GM12878 (cell line): ENCODE measurements at regions not wholly inside any gene's neighbourhood (a gene's known extent, or its start where the extent isn't known, plus 50 kb on each side); places are given as distances from the start of the nearest gene placed in this dataset.

Experiments used
- ATF7 ChIP-seq: fragments of 450-650 bp; IDR thresholded peaks from 2 replicates; pipeline ENCODE4 v1.6.1; 2016; ENCODE audit warnings: low read depth, mild to moderate bottlenecking
- BACH1 ChIP-seq: fragments of 450-650 bp; IDR thresholded peaks from 2 replicates; pipeline ENCODE4 v1.6.1; 2017; ENCODE audit warnings: mild to moderate bottlenecking, borderline replicate concordance
- CREM ChIP-seq: IDR thresholded peaks from 2 replicates; pipeline ENCODE4 v1.6.1; 2014; ENCODE audit warnings: antibody characterized with exemption, low read depth
- EP300 ChIP-seq, 2 experiments: fragments of 150-350 bp in 1 of 2; IDR thresholded peaks; 2 replicates each; pipeline ENCODE4 v1.6.1; 2011 to 2012; ENCODE audit warnings: low read depth in 2 of 2, low read length in 2 of 2, borderline replicate concordance in 1 of 2, improper control_type of control experiment in 1 of 2, inconsistent platforms in 1 of 2; ENCODE audit not compliant: control insufficient read depth in 1 of 2
- FOS ChIP-seq: IDR thresholded peaks from 3 replicates; pipeline ENCODE4 v1.6.1; 2011; ENCODE audit warnings: borderline replicate concordance; ENCODE audit not compliant: insufficient read length; ENCODE audit errors: extremely low read depth
- HDGF ChIP-seq: fragments of 450-650 bp; IDR thresholded peaks from 2 replicates; pipeline ENCODE4 v1.6.1; 2016; ENCODE audit warnings: antibody characterized with exemption
- HSF1 ChIP-seq: fragments of 150-350 bp; IDR thresholded peaks from 2 replicates; pipeline ENCODE4 v1.6.1; 2014; ENCODE audit warnings: mild to moderate bottlenecking, low read depth, low read length
- IRF4 ChIP-seq: IDR thresholded peaks from 2 replicates; pipeline ENCODE4 v1.6.1; 2011; ENCODE audit warnings: low read depth, low read length
- JUNB ChIP-seq: IDR thresholded peaks from 2 replicates; pipeline ENCODE4 v1.6.1; 2016; ENCODE audit warnings: antibody characterized with exemption, mild to moderate bottlenecking
- KAT2A ChIP-seq: conservative IDR thresholded peaks from 2 replicates; pipeline ENCODE4 v1.6.1; 2011; ENCODE audit warnings: low read depth, low read length; ENCODE audit not compliant: control insufficient read depth
- MEF2A ChIP-seq: IDR thresholded peaks from 2 replicates; pipeline ENCODE4 v1.6.1; 2011; ENCODE audit warnings: low read depth, mild to moderate bottlenecking, low read length, moderate library complexity; ENCODE audit not compliant: insufficient read depth
- MYB ChIP-seq: fragments of 150-350 bp; IDR thresholded peaks from 2 replicates; pipeline ENCODE4 v1.6.1; 2014; ENCODE audit warnings: mild to moderate bottlenecking, low read depth, low read length, borderline replicate concordance
- NBN ChIP-seq: fragments of 450-650 bp; IDR thresholded peaks from 2 replicates; pipeline ENCODE4 v1.6.1; 2016
- NFXL1 ChIP-seq: fragments of 450-650 bp; IDR thresholded peaks from 2 replicates; pipeline ENCODE4 v1.6.1; 2017; ENCODE audit warnings: antibody characterized with exemption, mild to moderate bottlenecking, borderline replicate concordance
- RB1 ChIP-seq: fragments of 450-650 bp; formaldehyde crosslinking; IDR thresholded peaks from 2 replicates; pipeline ENCODE4 v1.6.1; 2017; ENCODE audit warnings: mild to moderate bottlenecking, borderline replicate concordance
- SMAD5 ChIP-seq: IDR thresholded peaks from 2 replicates; pipeline ENCODE4 v1.6.1; 2016; ENCODE audit warnings: antibody characterized with exemption, low read depth
- SRF ChIP-seq, 2 experiments: IDR thresholded peaks; 2 replicates each; pipeline ENCODE4 v1.6.1; 2011; ENCODE audit warnings: low read depth in 2 of 2, low read length in 2 of 2, mild to moderate bottlenecking in 1 of 2, moderate library complexity in 1 of 2
- STAT1 ChIP-seq: fragments of 450-650 bp; conservative IDR thresholded peaks from 2 replicates; pipeline ENCODE4 v1.6.1; 2014; ENCODE audit warnings: antibody characterized with exemption, mild to moderate bottlenecking
- SUPT20H ChIP-seq: IDR thresholded peaks from 2 replicates; pipeline ENCODE4 v1.6.1; 2011; ENCODE audit warnings: low read depth, mild to moderate bottlenecking, low read length, moderate library complexity, borderline replicate concordance; ENCODE audit not compliant: control insufficient read depth
- USF1 ChIP-seq: IDR thresholded peaks from 2 replicates; pipeline ENCODE4 v1.6.1; 2011; ENCODE audit warnings: borderline replicate concordance, low read depth, mild to moderate bottlenecking, moderate library complexity, mixed read lengths, low read length; ENCODE audit not compliant: insufficient read depth; ENCODE audit errors: extremely low read length
- WRNIP1 ChIP-seq: IDR thresholded peaks from 2 replicates; pipeline ENCODE4 v1.6.1; 2011; ENCODE audit warnings: low read depth, low read length, improper control_type of control experiment, borderline replicate concordance
- ZBED1 ChIP-seq: IDR thresholded peaks from 2 replicates; pipeline ENCODE4 v1.6.1; 2016; ENCODE audit warnings: borderline replicate concordance
- ZBTB11 ChIP-seq: fragments of 450-650 bp; formaldehyde crosslinking; IDR thresholded peaks from 2 replicates; pipeline ENCODE4 v1.5.0; 2022; ENCODE audit warnings: mild to moderate bottlenecking, missing genetic modification characterization
- ZBTB33 ChIP-seq: fragments of 450-650 bp; IDR thresholded peaks from 2 replicates; pipeline ENCODE4 v1.6.1; 2017; ENCODE audit warnings: mild to moderate bottlenecking
- ZNF24 ChIP-seq: fragments of 450-650 bp; IDR thresholded peaks from 2 replicates; pipeline ENCODE4 v1.6.1; 2017; ENCODE audit warnings: antibody characterized with exemption, mild to moderate bottlenecking

DNA sequence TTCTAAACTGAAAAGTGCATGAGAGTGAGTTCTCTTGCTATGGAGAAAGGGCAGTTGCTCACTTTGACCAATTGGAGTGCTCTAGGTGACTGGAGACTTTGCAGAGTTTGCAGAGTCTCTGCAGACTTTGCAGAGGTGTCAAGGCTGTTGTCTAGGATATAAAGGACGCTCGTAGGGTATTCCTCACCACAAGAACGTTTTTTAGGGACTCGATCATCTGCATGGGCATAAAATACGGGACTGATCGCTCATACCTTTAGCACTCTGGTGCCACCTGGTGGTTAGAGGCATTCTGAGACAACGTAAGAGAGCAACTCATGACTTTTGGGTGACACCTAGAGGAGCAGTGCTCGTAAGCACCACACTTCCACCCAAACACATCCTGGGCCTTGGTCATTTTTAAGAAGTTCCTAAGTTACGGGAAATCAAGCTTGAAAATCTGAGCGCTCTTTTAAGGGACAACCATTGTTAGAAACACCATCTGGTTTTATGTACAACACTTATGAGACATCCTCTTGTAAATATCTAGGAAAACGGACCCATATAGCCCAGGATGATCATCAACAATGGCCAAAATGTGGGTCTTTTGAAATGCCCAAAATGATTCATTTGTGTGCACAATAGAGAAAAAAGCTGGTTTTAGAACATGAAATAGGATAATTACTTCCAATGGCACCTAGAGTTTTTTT lies 51.6 kb upstream of the XCR1 start (continued):
- TF ChIP-seq MYB (no peak), RB1 (peak; percentile 87; the same call in 1 of the 2 replicates), ZBTB33 (no peak), CREM (peak; percentile 17; the same call in 1 of the 2 replicates), SRF (IDR thresholded peaks at IDR 0.05; ENCODE audit: low read depth in 2 of 2, low read length in 2 of 2) (no peak), ATF7 (no peak), FOS (no peak), ZNF24 (no peak), SUPT20H (no peak), MEF2A (no peak), HDGF (no peak), ZBED1 (no peak), STAT1 (no peak), NBN (0 out of 2 replicates have a peak, but pooled peaks have one; percentile 56), USF1 (no peak), HSF1 (no peak), JUNB (no peak), BACH1 (no peak), NFXL1 (no peak), IRF4 (peak; percentile 85; the same call in 1 of the 2 replicates), ZBTB11 (CRISPR knock-in tag) (no peak), WRNIP1 (no peak), KAT2A (no peak), SMAD5 (no peak), EP300 (IDR thresholded peaks at IDR 0.05; ENCODE audit: borderline replicate concordance in 1 of 2, control insufficient read depth in 1 of 2, low read depth in 2 of 2, low read length in 2 of 2) (no peak)
